Stimulated activated CD4-positive, alpha-beta T cell treated with anti-CD3 and anti-CD28 coated beads, Interleukin-4, amount 100 ng/mL, for 48 hours (primary cell): ENCODE measurements at regions not wholly inside any gene's neighbourhood (a gene's known extent, or its start where the extent isn't known, plus 50 kb on each side); places are given as distances from the start of the nearest gene placed in this dataset.
"Not testable (repeated sequence)": the region's sequence is repeated elsewhere in the genome, so short reads cannot be mapped to it uniquely, and the experiment has no call there.

Experiments
- DNase-seq, 2 donors: peaks; one replicate each; pipeline ENCODE4 v3.0.0-alpha.2; 2020; ENCODE audit warnings: low read depth in 2 of 2

DNA sequence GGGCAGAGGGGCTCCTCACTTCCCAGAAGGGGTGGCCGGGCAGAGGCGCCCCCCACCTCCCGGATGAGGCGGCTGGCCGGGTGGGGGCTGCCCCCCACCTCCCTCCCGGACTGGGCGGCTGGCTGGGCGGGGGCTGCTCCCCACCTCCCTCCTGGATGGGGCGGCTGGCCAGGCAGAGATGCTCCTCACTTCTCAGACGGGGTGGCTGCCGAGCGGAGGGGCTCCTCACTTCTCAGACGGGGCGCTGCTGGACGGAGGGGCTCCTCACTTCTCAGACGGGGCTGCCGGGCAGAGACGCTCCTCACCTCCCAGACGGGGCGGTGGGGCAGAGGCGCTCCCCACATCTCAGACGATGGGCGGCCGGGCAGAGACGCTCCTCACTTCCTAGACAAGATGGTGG is 573.3 kb downstream of the C6orf118 start:
- not testable (repeated sequence) for DNase-seq

DNA sequence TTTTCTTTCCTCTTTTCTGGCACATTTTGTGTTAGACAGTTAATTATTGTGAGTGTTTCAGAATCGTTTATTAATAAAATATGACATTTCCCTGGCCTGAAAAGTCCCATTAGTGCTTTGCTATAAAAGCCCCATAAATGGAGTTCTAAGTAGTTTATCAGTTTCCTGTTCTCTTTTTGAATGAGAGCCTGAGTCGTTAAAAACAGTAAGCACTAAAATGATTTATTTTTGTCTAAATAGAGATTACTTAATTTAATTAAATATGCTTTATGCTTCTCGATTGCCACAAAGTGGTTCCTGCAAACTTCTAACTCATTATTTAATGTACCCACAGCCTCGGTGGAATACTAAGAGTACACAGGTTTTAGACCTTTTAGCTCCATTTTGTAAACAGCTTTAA is 577.9 kb downstream of the C6orf118 start:
- DNase-seq = no peak

- no peak for DNase-seq
Measured at GRCh38 chr6:164721460-164721859, 587.9 kb downstream of the C6orf118 start.

- DNase-seq = no peak
Measured at GRCh38 chr6:164700497-164700896, 608.9 kb downstream of the C6orf118 start.

GRCh38 chr6:164695896-164696295 is 613.5 kb downstream of the C6orf118 start:
- DNase-seq = no peak

DNA sequence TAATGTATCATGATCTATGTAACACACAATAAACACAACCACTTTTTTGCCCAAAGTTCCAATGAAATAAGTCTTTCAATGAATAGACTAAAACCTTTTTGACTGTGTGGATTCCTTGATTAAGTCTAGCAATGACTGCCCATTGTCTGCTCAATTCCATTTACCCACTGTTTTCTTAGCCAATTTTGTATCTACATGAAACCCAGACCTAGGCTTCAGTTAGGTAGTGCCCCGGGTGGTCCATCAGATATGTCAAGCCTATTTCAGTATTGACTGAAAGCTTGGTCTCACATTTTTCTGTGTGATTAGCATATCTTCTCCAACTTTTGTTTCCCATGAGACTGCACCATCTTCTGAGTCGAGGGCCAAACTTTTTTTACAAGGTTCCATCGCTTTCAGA is 615.0 kb downstream of the C6orf118 start:
- no peak for DNase-seq

DNA sequence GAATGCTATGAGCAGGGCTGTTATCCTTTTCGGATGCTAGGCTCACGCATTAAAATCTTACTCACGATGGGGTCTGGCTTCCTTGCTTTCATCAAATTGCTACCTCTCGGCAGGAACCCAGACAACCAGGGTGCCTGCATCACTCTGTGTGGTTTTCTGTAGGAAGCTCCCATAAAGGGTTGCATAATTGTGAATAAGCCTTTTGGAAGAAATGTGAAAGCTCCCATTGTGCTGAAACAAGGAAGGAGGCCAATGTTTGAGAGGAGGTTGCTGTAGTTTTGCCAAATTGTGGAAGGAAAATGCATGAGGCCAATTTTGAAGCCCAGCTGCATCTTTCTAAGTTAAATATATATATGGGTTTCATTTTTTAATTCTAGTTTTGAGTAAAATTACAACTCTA is 615.5 kb downstream of the C6orf118 start:
- no peak for DNase-seq

GRCh38 chr6:164692772-164693510 is 616.5 kb downstream of the C6orf118 start:
- no peak for DNase-seq

GRCh38 chr6:164690702-164691500 is 618.5 kb downstream of the C6orf118 start:
- no peak for DNase-seq

- no peak for DNase-seq
Measured at GRCh38 chr6:164690241-164690640, 619.2 kb downstream of the C6orf118 start.

DNA sequence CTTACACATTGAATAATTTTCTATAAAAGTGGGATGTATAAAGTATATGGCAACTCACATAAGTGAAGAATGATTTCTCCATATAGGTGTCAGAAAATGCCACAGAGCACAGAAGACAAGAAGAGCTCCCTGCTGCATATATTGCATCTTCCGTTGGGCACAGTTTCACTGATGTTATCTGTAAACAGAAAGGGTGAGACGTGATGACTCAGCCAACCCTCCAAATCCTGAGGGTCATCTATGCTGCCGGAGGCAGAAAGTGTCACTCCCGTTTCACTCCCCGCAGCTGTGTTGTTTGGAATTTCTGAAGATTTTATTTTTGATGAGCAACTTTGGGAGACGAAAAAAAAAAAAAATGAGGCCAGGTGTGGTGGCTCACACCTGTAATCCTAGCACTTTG is 644.1 kb downstream of the C6orf118 start:
- no peak for DNase-seq

DNA sequence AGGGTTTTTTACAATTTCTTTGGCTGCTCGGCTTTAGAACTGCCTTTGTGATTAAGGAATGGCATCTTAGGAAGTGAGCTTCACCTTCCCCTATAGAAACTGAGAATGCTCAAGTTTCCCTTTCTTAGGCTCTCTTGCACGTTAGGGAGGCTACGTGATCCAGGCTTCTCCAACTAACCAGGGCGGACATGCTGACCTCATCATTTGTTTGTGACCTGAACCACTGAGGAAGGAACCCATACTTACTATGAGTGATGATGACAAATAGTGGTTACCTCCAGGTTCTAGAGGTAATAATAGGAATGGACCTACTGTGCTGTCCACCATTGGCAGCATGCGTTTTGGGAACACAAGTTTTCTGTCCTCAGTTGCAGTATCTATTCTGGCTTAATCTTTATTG is 645.8 kb downstream of the C6orf118 start:
- no peak for DNase-seq

GRCh38 chr6:164661716-164662115 is 647.7 kb downstream of the C6orf118 start:
- no peak for DNase-seq

DNA sequence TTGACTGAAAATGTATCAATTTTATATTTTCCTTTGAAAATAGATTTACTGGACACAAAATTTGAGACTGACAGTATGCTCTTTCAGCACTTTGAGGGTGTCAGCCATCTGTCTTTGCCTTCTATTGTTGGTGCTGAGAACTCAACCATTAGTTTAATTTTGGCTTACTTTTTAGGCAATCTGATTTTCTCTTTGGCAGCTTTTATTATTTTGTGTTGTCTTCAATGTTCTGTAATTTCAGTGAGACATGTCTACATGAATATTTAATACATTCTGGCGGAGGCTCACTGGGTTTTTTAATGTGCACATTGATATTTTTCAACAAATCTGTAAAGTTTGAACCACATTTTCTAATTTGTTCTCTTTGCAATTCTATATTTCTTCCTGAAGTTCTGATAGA is 648.6 kb downstream of the C6orf118 start:
- no peak for DNase-seq

DNA sequence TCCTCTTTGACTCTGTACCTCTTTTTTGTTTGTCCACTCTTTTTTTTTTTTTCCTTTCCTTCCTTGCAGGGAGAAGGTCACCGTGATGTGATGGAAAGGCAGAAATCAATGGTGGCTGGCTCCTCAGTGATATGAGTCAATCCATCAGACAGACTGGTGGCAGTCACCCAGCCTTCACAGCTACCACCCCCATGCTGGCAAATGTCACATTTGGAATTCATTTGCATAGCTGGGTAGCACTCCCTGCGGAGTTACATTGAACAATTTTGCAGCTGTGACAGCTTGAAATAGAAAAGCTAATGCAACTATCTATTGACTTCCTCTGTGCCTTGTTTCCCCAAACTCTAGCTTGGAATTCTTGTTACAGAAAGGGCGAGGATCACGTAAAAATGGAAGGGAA is 668.4 kb downstream of the C6orf118 start:
- no peak for DNase-seq

GRCh38 chr6:164628302-164628931 is 681.0 kb downstream of the C6orf118 start:
- DNase-seq = no peak

GRCh38 chr6:164616917-164617524 is 692.4 kb downstream of the C6orf118 start:
- DNase-seq = no peak

- DNase-seq = no peak
Measured at GRCh38 chr6:164612751-164613150, 696.7 kb downstream of the C6orf118 start.

- DNase-seq = not testable (repeated sequence)
Measured at GRCh38 chr6:164610859-164611258, 698.5 kb downstream of the C6orf118 start.

- DNase-seq = not testable (repeated sequence)
Measured at GRCh38 chr6:164602415-164602814, 707.0 kb downstream of the C6orf118 start.

- no peak for DNase-seq
Measured at GRCh38 chr6:164581563-164581962, 727.8 kb downstream of the C6orf118 start.

DNA sequence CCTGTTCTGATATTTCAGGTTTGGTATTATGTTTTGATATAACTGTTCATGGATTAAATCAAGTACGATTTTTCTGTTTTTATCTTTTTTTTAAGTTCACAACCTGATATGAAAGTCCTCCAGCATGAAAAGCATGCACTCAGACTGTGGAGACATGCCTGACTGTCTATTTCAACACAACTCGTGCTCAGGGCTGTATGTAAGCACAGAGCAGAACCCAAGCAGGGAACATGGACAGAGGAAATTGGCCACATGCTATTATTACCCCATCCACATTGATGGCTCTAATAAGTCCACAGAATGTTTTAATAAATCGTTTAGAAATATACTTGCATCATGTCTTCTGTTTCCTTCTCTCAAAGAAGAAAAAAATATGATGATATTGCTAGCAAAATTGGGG is 730.4 kb downstream of the C6orf118 start:
- DNase-seq = no peak
